Subcutaneous abdominal adipose tissue (tissue), 5 donors: ENCODE measurements at regions not wholly inside any gene's neighbourhood (a gene's known extent, or its start where the extent isn't known, plus 50 kb on each side); places are given as distances from the start of the nearest gene placed in this dataset.
"Not testable (repeated sequence)": the region's sequence is repeated elsewhere in the genome, so short reads cannot be mapped to it uniquely, and the experiment has no call there.

Experiments
- H3K27ac ChIP-seq: one replicate; pipeline ENCODE4 v1.7.0; 2013; ENCODE audit warnings: low read depth, mild to moderate bottlenecking, inconsistent platforms, low read length, moderate library complexity
- H3K27me3 ChIP-seq, 5 donors: one replicate each; pipeline ENCODE4 v1.7.0; 2013; ENCODE audit warnings: low read length in 5 of 5, inconsistent platforms in 1 of 5; ENCODE audit not compliant: control insufficient read depth in 5 of 5, insufficient read depth in 4 of 5
- H3K36me3 ChIP-seq, 5 donors: one replicate each; pipeline ENCODE4 v1.7.0; 2013; ENCODE audit warnings: low read length in 5 of 5; ENCODE audit not compliant: control insufficient read depth in 5 of 5, insufficient read depth in 5 of 5
- H3K4me1 ChIP-seq, 5 donors: one replicate each; pipeline ENCODE4 v1.7.0; 2013; ENCODE audit warnings: low read length in 5 of 5, mild to moderate bottlenecking in 3 of 5, moderate library complexity in 1 of 5; ENCODE audit not compliant: control insufficient read depth in 5 of 5, insufficient read depth in 5 of 5
- H3K4me3 ChIP-seq, 5 donors: one replicate each; pipeline ENCODE4 v1.7.0; 2013; ENCODE audit warnings: low read length in 5 of 5, low read depth in 1 of 5
- H3K9ac ChIP-seq, 5 donors: one replicate each; pipeline ENCODE4 v1.7.0; 2013; ENCODE audit warnings: low read length in 5 of 5, mild to moderate bottlenecking in 4 of 5, moderate library complexity in 3 of 5
- H3K9me3 ChIP-seq, 5 donors: one replicate each; pipeline ENCODE4 v1.7.0; 2013; ENCODE audit warnings: low read length in 5 of 5; ENCODE audit not compliant: control insufficient read depth in 5 of 5
- donor health status: healthy.
- donor health status: healthy.
- donor health status: healthy.
- donor health status: healthy.
- donor health status: healthy.

GRCh38 chr21:20292854-20293253 lies 705.4 kb upstream of the NCAM2 start:
- H3K4me3 ChIP-seq, H3K27me3 ChIP-seq, H3K36me3 ChIP-seq, H3K27ac ChIP-seq, H3K9ac ChIP-seq, H3K4me1 ChIP-seq, H3K9me3 ChIP-seq: not testable (repeated sequence)

GRCh38 chr21:20301395-20301794 lies 696.8 kb upstream of the NCAM2 start:
- Histone ChIP-seq H3K27me3 (no peaks in the 10 kb centered on the region), H3K36me3 (no peaks in the 10 kb centered on the region), H3K4me3 (no peak overlapping the region), H3K9ac (no peak overlapping the region), H3K27ac (no peak overlapping the region), H3K4me1 (no peaks in the 10 kb centered on the region), H3K9me3 (peaks cover 0 to 3% (median 0%) of the 10 kb centered on the region in 5 donors)

DNA sequence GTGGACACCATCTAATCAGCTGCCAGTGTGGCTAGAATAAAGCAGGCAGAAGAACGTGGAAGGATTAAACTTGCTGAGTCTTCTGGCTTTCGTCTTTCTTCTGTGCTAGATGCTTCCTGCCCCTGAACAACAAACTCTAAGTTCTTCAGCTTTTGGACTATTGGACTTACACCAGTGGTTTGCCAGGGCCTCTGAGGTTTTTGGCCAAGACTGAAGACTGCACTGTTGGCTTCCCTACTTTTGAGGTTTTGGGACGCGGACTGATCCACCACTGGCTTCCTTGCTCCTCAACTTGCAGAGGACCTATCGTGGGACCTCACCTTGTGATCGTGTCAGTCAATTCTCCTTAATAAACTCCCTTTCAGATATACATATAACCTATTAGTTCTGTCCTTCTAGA lies 696.1 kb upstream of the NCAM2 start:
- Histone ChIP-seq H3K4me1 (no peaks in the 10 kb centered on the region), H3K9me3 (peaks cover 0 to 3% (median 0%) of the 10 kb centered on the region in 5 donors), H3K36me3 (no peaks in the 10 kb centered on the region), H3K27me3 (no peaks in the 10 kb centered on the region), H3K4me3 (no peak overlapping the region), H3K9ac (no peak overlapping the region), H3K27ac (no peak overlapping the region)

DNA sequence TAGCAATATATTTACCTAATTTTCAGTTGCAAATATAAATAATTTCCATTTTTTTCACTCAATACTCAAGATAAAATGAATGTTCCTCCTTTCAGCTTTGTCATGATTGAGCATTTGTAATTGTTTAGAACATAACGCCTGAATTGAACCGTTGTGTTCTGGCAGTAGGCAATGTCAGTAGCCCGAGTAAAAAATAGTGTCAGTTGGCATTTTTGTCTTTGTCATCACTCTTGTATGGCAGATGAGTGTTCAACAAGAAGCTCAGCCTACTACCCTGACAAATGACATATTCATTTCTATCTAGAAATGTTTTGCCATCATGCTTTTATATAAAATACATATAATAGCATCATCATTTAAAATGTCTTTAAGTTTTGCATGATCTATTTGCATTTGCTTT lies 691.4 kb upstream of the NCAM2 start:
- Histone ChIP-seq H3K9me3 (peaks cover 0 to 3% (median 0%) of the 10 kb centered on the region in 5 donors), H3K4me1 (no peaks in the 10 kb centered on the region), H3K9ac (no peak overlapping the region)

DNA sequence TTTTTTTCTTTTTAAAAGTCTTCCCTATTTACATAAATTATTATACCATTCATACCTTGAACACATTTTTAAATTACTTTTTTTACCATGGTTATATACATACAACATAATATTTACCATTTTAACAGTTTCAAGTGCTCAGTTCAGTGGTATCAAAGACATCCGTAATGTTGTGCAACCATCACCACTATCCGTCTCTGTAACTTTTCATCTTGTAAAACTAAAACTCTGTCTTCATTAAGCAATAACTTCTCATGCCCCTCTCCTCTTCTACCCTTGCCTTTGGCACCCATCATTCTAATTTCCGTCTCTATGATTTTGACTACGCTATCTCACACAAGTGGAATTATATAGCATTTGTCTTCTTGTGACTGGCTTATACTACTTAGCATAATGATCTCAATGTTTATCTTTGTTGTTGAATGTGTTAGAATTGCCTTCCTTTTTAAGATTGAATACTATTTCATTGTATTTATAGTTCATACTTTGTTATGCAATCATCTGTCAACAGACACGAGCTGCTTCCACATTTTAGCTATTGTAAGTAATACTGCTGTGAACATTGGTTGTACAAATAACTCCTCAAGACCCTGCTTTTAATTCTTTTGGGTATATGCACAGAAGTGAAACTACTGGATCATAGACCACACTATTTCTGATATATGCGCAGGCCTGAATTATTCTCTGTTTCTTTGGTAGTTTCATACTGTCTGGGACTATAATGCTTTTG lies 689.5 kb upstream of the NCAM2 start:
- Histone ChIP-seq H3K36me3 (no peaks in the 10 kb centered on the region), H3K4me3 (no peak overlapping the region), H3K27me3 (no peaks in the 10 kb centered on the region), H3K9ac (no peak overlapping the region), H3K9me3 (peaks cover 0 to 3% (median 0%) of the 10 kb centered on the region in 5 donors), H3K27ac (no peak overlapping the region), H3K4me1 (no peaks in the 10 kb centered on the region)

More for the DNA sequence above, 691.4 kb upstream of the NCAM2 start:
- H3K4me3 ChIP-seq = no peak overlapping the region
- H3K36me3 ChIP-seq = no peaks in the 10 kb centered on the region
- no peak overlapping the region for H3K27ac ChIP-seq
- H3K27me3 ChIP-seq = no peaks in the 10 kb centered on the region

- Histone ChIP-seq H3K9me3 (peaks cover 0 to 6% (median 4%) of the 10 kb centered on the region in 5 donors), H3K9ac (no peak overlapping the region), H3K27ac (no peak overlapping the region), H3K36me3 (no peaks in the 10 kb centered on the region), H3K4me1 (no peaks in the 10 kb centered on the region), H3K4me3 (no peak overlapping the region), H3K27me3 (no peaks in the 10 kb centered on the region)
Observed at GRCh38 chr21:20311234-20311787, 686.9 kb upstream of the NCAM2 start.

DNA sequence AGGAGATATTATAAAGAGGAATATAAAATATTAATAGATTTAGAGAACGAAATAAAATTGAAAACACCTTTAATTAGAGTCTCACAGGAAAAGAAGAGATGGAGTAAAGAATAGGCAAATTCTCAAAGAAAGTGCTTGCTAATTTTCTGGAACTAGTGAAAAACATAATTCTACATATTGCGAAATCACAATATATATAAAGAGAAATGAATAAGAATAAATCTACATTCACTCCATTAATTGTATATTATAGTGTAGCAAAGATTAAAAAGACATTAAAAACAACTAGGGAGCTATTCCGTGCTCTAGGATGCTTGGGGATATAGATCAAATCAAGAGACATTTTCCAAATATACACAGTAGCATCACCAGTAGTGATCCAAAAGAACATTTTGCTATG lies 685.2 kb upstream of the NCAM2 start:
- Histone ChIP-seq H3K9ac (no peak overlapping the region), H3K27me3 (no peaks in the 10 kb centered on the region), H3K36me3 (no peaks in the 10 kb centered on the region), H3K27ac (no peak overlapping the region), H3K4me3 (no peak overlapping the region), H3K4me1 (no peaks in the 10 kb centered on the region), H3K9me3 (peaks cover 0 to 10% (median 6%) of the 10 kb centered on the region in 5 donors)

DNA sequence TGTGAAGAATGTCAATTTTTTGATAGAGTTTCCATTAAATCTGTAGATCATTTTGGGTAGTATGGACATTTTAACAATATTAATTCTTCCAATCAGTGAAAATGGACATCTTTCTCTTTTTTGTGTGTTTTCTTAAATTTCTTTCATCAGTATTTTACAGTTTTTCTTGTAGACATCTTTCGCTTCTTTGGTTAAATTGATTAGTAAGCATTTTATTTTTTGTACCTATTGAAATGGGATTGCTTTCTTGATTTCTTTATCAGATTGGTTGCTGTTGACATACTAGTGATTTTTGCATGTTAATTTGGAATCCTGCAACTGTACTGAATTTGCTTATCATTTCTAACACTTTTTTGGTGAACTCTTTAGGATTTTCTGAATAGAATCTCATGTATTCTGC lies 683.2 kb upstream of the NCAM2 start:
- Histone ChIP-seq H3K9me3 (peaks cover 0 to 10% (median 6%) of the 10 kb centered on the region in 5 donors), H3K9ac (no peak overlapping the region), H3K36me3 (no peaks in the 10 kb centered on the region), H3K4me3 (no peak overlapping the region), H3K4me1 (no peaks in the 10 kb centered on the region), H3K27me3 (no peaks in the 10 kb centered on the region), H3K27ac (no peak overlapping the region)

GRCh38 chr21:20329636-20330035 lies 668.6 kb upstream of the NCAM2 start:
- H3K4me1 ChIP-seq = no peaks in the 10 kb centered on the region
- H3K4me3 ChIP-seq = no peak overlapping the region
- no peaks in the 10 kb centered on the region for H3K36me3 ChIP-seq
- H3K9me3 ChIP-seq = no peaks in the 10 kb centered on the region
- H3K27ac ChIP-seq = no peak overlapping the region
- no peaks in the 10 kb centered on the region for H3K27me3 ChIP-seq
- H3K9ac ChIP-seq = no peak overlapping the region

GRCh38 chr21:20330652-20331051 lies 667.6 kb upstream of the NCAM2 start:
- no peaks in the 10 kb centered on the region for H3K27me3 ChIP-seq

More at GRCh38 chr21:20330652-20331051, 667.6 kb upstream of the NCAM2 start:
- no peak overlapping the region for H3K27ac ChIP-seq
- H3K36me3 ChIP-seq = no peaks in the 10 kb centered on the region
- no peak overlapping the region for H3K4me3 ChIP-seq
- H3K4me1 ChIP-seq = no peaks in the 10 kb centered on the region
- H3K9me3 ChIP-seq = no peaks in the 10 kb centered on the region
- H3K9ac ChIP-seq = no peak overlapping the region
